DND-41 (cell line): ENCODE measurements at regions not wholly inside any gene's neighbourhood (a gene's known extent, or its start where the extent isn't known, plus 50 kb on each side); places are given as distances from the start of the nearest gene placed in this dataset.

Source experiments
- EZH2 ChIP-seq: IDR thresholded peaks from 3 replicates; pipeline ENCODE4 v1.6.1; 2012; ENCODE audit warnings: borderline replicate concordance, low read depth, mild to moderate bottlenecking, moderate library complexity, low read length, inconsistent platforms; ENCODE audit not compliant: severe bottlenecking
- TF ChIP-seq, protein P1 (sequence below): IDR thresholded peaks from 2 replicates; pipeline ENCODE4 v1.5.1; 2012; ENCODE audit warnings: borderline replicate concordance, low read length, moderate library complexity, mild to moderate bottlenecking; ENCODE audit not compliant: poor library complexity, severe bottlenecking; ENCODE audit errors: extremely low read depth

DNA sequence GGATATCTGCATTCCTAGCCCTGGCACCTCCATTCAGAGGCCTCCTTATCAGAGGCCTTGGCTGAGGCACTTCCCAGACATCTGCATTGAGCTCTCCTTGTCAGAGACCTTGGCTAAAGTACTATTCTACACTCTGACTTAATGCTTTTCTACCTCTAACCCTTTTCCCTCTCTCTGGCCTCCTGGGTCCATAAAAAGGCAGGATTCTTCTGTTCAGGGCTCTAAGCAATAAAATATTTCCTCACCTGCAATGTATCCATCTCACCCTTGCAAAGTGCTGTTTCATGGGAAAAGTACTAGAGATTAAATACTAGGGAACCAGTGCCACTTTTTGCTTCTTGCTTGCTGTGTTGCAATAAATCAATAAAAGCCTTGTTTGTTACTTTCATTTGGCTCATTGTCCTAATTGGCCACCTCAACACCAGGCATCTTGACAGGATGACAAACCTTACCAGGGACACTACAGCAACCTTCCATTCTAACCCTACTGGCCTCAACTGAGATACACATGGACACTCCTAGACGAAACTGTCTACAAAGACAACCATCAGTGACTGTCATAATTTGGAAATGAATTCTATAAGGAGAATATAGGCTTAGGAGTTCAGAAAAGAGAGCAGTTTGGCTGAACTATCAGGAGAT is 106.5 kb upstream of the SETMAR start:
- no peak for TF ChIP-seq EZH2
- TF ChIP-seq, protein P1, sequence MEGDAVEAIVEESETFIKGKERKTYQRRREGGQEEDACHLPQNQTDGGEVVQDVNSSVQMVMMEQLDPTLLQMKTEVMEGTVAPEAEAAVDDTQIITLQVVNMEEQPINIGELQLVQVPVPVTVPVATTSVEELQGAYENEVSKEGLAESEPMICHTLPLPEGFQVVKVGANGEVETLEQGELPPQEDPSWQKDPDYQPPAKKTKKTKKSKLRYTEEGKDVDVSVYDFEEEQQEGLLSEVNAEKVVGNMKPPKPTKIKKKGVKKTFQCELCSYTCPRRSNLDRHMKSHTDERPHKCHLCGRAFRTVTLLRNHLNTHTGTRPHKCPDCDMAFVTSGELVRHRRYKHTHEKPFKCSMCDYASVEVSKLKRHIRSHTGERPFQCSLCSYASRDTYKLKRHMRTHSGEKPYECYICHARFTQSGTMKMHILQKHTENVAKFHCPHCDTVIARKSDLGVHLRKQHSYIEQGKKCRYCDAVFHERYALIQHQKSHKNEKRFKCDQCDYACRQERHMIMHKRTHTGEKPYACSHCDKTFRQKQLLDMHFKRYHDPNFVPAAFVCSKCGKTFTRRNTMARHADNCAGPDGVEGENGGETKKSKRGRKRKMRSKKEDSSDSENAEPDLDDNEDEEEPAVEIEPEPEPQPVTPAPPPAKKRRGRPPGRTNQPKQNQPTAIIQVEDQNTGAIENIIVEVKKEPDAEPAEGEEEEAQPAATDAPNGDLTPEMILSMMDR: no peak
